ENCODE measurements at regions not wholly inside any gene's neighbourhood (a gene's known extent, or its start where the extent isn't known, plus 50 kb on each side); places are given as distances from the start of the nearest gene placed in this dataset.

DNA sequence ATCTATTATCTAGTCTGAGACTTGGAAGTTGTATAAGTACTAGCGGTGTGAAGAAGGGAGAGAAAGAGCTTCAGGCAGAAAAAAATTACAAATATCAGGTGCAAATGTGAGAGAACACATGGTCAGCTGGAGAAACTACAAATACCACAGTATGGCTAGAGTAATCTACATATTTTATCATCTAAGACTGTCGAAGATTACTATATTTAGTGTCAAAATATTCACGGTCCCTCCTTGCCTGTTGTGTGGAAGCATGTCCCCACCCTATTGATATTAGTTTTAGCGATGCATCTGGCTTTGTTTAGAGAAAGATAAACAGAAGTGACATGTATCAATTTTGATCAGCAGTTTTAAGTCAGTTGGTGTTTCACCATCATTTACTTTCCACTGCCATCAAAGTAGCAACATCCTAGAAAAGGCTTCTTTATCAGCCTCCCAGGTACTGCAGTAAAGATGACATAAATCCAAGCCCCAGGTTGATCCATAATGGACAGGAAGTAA lies 90.5 kb upstream of the ITGA4 start:
- TF ChIP-seq POLR2AphosphoS5 (IDR thresholded peaks at IDR 0.05) = no peak
- TF ChIP-seq, protein P1, sequence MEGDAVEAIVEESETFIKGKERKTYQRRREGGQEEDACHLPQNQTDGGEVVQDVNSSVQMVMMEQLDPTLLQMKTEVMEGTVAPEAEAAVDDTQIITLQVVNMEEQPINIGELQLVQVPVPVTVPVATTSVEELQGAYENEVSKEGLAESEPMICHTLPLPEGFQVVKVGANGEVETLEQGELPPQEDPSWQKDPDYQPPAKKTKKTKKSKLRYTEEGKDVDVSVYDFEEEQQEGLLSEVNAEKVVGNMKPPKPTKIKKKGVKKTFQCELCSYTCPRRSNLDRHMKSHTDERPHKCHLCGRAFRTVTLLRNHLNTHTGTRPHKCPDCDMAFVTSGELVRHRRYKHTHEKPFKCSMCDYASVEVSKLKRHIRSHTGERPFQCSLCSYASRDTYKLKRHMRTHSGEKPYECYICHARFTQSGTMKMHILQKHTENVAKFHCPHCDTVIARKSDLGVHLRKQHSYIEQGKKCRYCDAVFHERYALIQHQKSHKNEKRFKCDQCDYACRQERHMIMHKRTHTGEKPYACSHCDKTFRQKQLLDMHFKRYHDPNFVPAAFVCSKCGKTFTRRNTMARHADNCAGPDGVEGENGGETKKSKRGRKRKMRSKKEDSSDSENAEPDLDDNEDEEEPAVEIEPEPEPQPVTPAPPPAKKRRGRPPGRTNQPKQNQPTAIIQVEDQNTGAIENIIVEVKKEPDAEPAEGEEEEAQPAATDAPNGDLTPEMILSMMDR (IDR thresholded peaks at IDR 0.05) = no peak

All from esophagus muscularis mucosa (tissue), 3 donors.